PC-9 (cell line): ENCODE measurements at regions not wholly inside any gene's neighbourhood (a gene's known extent, or its start where the extent isn't known, plus 50 kb on each side); places are given as distances from the start of the nearest gene placed in this dataset.

Source experiments
- BruUV-seq: library from RNA; stranded (reverse); fragments of 400-500 nt; replicated peaks from 2 replicates; lab custom pipeline; 2021; lab: Mats Ljungman, UMichigan
- CTCF ChIA-PET: fragments of 300-600 bp; sonication (Branson Sonifier 250); formaldehyde crosslinking; loops from one replicate; lab custom pipeline; 2022; ENCODE audit warnings: antibody characterized with exemption; lab: Charles Lee
- POLR2A ChIA-PET: fragments of 300-600 bp; sonication (Branson Sonifier 250); formaldehyde crosslinking; loops from one replicate; lab custom pipeline; 2022; ENCODE audit warnings: antibody characterized with exemption; ENCODE audit not compliant: unreplicated experiment; lab: Charles Lee
- DNase-seq, 2 experiments: peaks; one replicate each; pipeline versions ENCODE4 v3.0.0 to v3.0.0-alpha.2; 2015 to 2022; ENCODE audit warnings: mixed read lengths in 1 of 2
- H2AFZ ChIP-seq: fragments of 200-600 bp; sonication (generic); 2 replicates; pipeline ENCODE4 v1.8.1; 2017; ENCODE audit warnings: antibody characterized with exemption
- H3F3A ChIP-seq: fragments of 200-600 bp; sonication (generic); 2 replicates; pipeline ENCODE4 v1.8.1; 2017; ENCODE audit warnings: antibody characterized with exemption, mild to moderate bottlenecking, low read depth; ENCODE audit not compliant: insufficient read depth
- H3K27ac ChIP-seq: fragments of 200-600 bp; sonication (generic); 2 replicates; pipeline ENCODE4 v1.6.1; 2016; ENCODE audit warnings: mixed run types
- H3K27me3 ChIP-seq: fragments of 200-600 bp; sonication (generic); 2 replicates; pipeline ENCODE4 v1.6.1; 2016; ENCODE audit warnings: low read depth, mixed run types; ENCODE audit not compliant: insufficient read depth
- H3K36me3 ChIP-seq: fragments of 200-600 bp; sonication (generic); 2 replicates; pipeline ENCODE4 v1.6.1; 2016; ENCODE audit warnings: low read depth, mixed run types
- H3K4me1 ChIP-seq: fragments of 200-600 bp; sonication (generic); replicated peaks from 2 replicates; pipeline ENCODE4 v1.6.1; 2016; ENCODE audit warnings: mixed run types; ENCODE audit not compliant: insufficient read depth
- H3K4me2 ChIP-seq: fragments of 200-600 bp; sonication (generic); 2 replicates; pipeline ENCODE4 v1.6.1; 2017; ENCODE audit warnings: mixed run types
- H3K4me3 ChIP-seq: fragments of 200-600 bp; sonication (generic); 2 replicates; pipeline ENCODE4 v1.6.1; 2016; ENCODE audit warnings: mixed run types
- H3K79me2 ChIP-seq: fragments of 200-600 bp; sonication (generic); 2 replicates; pipeline ENCODE4 v1.6.1; 2017; ENCODE audit warnings: low read depth, mixed run types
- H3K9me2 ChIP-seq: fragments of 200-600 bp; sonication (generic); 2 replicates; pipeline ENCODE4 v1.8.1; 2017; ENCODE audit warnings: mild to moderate bottlenecking; ENCODE audit not compliant: insufficient read depth
- H3K9me3 ChIP-seq: fragments of 200-600 bp; sonication (generic); 2 replicates; pipeline ENCODE4 v1.8.1; 2016; ENCODE audit warnings: low read depth; ENCODE audit not compliant: insufficient read depth
- H4K20me1 ChIP-seq: fragments of 200-600 bp; sonication (generic); 2 replicates; pipeline ENCODE4 v1.8.1; 2017; ENCODE audit not compliant: insufficient read depth
- CTCF ChIP-seq: fragments of 200-600 bp; sonication (generic); conservative IDR thresholded peaks from 2 replicates; pipeline ENCODE4 v1.6.1; 2017; ENCODE audit warnings: mixed run types, antibody characterized with exemption, mild to moderate bottlenecking, moderate library complexity
- EZH2 ChIP-seq: fragments of 200-600 bp; sonication (generic); IDR thresholded peaks from 2 replicates; pipeline ENCODE4 v1.8.0; 2017; ENCODE audit warnings: antibody characterized with exemption, low read depth
- intact Hi-C: fragments of 100-400 bp; cut with micrococcal nuclease; formaldehyde crosslinking; loops from one replicate; pipeline ENCODE4 v1.10.0; 2022; ENCODE audit not compliant: unreplicated experiment

- no peak overlapping the region for H3K4me2 ChIP-seq
- DNase-seq, result no peak
- POLR2A ChIA-PET, result interaction anchor here (0.5 kb wide), 1 partner anchor 366 kb away, joined by 3 read pairs; no protein-coding TSS in a partner anchor
- no peaks in the 10 kb centered on the region for H3K9me2 ChIP-seq
- TF ChIP-seq EZH2, result no peak
- no peak for TF ChIP-seq CTCF
- no peak overlapping the region for H3K27ac ChIP-seq
- H4K20me1 ChIP-seq, result no peaks in the 10 kb centered on the region
- no peaks in the 10 kb centered on the region for H3K27me3 ChIP-seq
- H2AFZ ChIP-seq, result no peak overlapping the region
- H3K4me3 ChIP-seq, result no peak overlapping the region
- CTCF ChIA-PET, result no interaction called here
- H3K9me3 ChIP-seq, result no peaks in the 10 kb centered on the region
- no peaks in the 10 kb centered on the region for H3K36me3 ChIP-seq
- H3K4me1 ChIP-seq, result no peaks in the 10 kb centered on the region
- no peaks in the 10 kb centered on the region for H3F3A ChIP-seq
- no peaks in the 10 kb centered on the region for H3K79me2 ChIP-seq
- intact Hi-C loops, result no loop called here
- no TSS peak for BruUV-seq
These were observed 359.9 kb downstream of the GLRX3 start for GRCh38 chr10:130495891-130496636.

DNA sequence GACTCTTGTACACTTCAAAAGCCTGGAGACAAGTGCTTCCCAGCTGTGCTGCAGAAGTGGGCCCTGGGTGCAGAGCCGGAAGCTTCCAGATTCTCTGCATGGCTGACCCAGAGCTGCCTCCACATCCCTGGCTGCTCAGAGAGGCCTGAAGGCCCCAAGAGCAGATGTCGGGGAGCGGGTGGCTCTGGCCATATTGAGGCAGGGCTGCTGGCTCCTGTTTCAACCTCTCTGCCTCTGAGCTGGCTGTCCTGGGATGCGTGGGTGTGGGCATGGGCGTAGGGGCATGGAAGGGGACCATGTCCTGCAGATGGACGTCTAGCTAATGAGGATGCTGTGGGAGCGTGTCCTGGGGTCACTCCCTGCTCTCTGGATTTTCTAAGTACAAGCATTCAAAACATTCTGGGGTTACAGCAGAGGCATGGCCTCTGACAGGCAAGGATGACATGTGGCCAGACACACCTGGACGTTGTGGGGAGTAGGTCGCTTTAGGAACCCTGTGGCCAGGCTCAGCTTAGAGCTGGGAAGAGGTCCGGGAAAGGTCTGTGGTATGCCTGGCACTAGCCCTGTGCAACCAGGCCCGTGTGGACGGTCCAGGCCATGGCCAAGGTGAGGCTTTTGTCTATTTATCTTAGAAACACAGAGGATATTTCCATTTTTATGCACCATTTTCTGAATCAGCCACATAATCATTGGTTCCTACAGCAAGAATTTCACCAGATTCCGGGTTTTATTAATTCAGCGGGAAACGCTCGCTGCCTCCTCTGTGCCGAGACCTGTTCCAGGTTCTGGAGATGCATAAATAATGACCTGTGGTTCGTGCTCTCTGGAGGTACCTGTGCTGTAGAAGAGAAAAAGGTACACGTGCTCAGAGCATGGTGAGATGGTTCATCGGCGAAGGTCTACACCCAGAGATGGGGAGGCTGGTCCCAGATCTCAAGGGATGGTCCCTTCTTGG, 361.1 kb downstream of the GLRX3 start:
- Histone ChIP-seq H3K4me1 (no peaks in the 10 kb centered on the region), H3K36me3 (no peaks in the 10 kb centered on the region), H3K9me2 (no peaks in the 10 kb centered on the region), H4K20me1 (no peaks in the 10 kb centered on the region), H3K4me3 (no peak overlapping the region), H3K9me3 (no peaks in the 10 kb centered on the region), H3K27ac (no peak overlapping the region), H3F3A (no peaks in the 10 kb centered on the region), H3K79me2 (no peaks in the 10 kb centered on the region), H2AFZ (no peak overlapping the region), H3K27me3 (no peaks in the 10 kb centered on the region), H3K4me2 (no peak overlapping the region)
- CTCF ChIA-PET, result no interaction called here
- TF ChIP-seq CTCF (no peak), EZH2 (no peak)
- POLR2A ChIA-PET, result no interaction called here
- DNase-seq, result no peak
- no TSS peak for BruUV-seq
- intact Hi-C loops, result no loop called here

GRCh38 chr10:130498042-130498441, 361.9 kb downstream of the GLRX3 start:
- H3K9me2 ChIP-seq, result no peaks in the 10 kb centered on the region
- no peaks in the 10 kb centered on the region for H3K79me2 ChIP-seq
- POLR2A ChIA-PET, result no interaction called here
- no peak overlapping the region for H3K4me3 ChIP-seq
- intact Hi-C loops, result no loop called here
- no peaks in the 10 kb centered on the region for H3K36me3 ChIP-seq
- H3K27ac ChIP-seq, result no peak overlapping the region
- no peaks in the 10 kb centered on the region for H3K4me1 ChIP-seq
- no peaks in the 10 kb centered on the region for H3F3A ChIP-seq
- no peaks in the 10 kb centered on the region for H4K20me1 ChIP-seq
- no TSS peak for BruUV-seq
- no peak overlapping the region for H2AFZ ChIP-seq
- no peaks in the 10 kb centered on the region for H3K27me3 ChIP-seq
- no peak for DNase-seq
- H3K9me3 ChIP-seq, result no peaks in the 10 kb centered on the region
- CTCF ChIA-PET, result no interaction called here
- TF ChIP-seq EZH2 (no peak), CTCF (no peak)
- H3K4me2 ChIP-seq, result no peak overlapping the region
